Thoracic aorta (tissue), 2 donors: ENCODE measurements at regions not wholly inside any gene's neighbourhood (a gene's known extent, or its start where the extent isn't known, plus 50 kb on each side); places are given as distances from the start of the nearest gene placed in this dataset.

ENCODE experiments used
- ATAC-seq: fragments of 150-250 bp; one replicate; pipeline ENCODE4 v1.8.0; 2017; ENCODE audit warnings: low read depth; ENCODE audit not compliant: insufficient number of reproducible peaks, low FRiP score
- DNase-seq: peaks from one replicate; pipeline ENCODE4 v3.0.0-alpha.2; 2020; ENCODE audit warnings: low spot score
- H3K27ac ChIP-seq, 2 donors: fragments of 200-600 bp; sonication (generic); 1 replicate in 1 of 2; 2 replicates in 1 of 2; pipeline ENCODE4 v1.5.1; 2016; ENCODE audit warnings: mild to moderate bottlenecking in 2 of 2, moderate library complexity in 2 of 2
- H3K27me3 ChIP-seq: fragments of 200-600 bp; sonication (generic); replicated peaks from 2 replicates; pipeline ENCODE4 v1.6.0; 2016; ENCODE audit warnings: mild to moderate bottlenecking; ENCODE audit not compliant: insufficient read depth
- H3K36me3 ChIP-seq: fragments of 200-600 bp; sonication (generic); one replicate; pipeline ENCODE4 v1.5.1; 2016
- H3K4me1 ChIP-seq, 2 donors: fragments of 200-600 bp; sonication (generic); 1 replicate in 1 of 2; 2 replicates in 1 of 2; pipeline versions ENCODE4 v1.5.1 to v1.6.0; 2016; ENCODE audit warnings: low read depth in 2 of 2, mild to moderate bottlenecking in 1 of 2; ENCODE audit not compliant: control insufficient read depth in 1 of 2
- H3K4me3 ChIP-seq: fragments of 200-600 bp; sonication (generic); 2 replicates; pipeline ENCODE4 v1.5.1; 2016; ENCODE audit warnings: mild to moderate bottlenecking
- H3K9me3 ChIP-seq: fragments of 200-600 bp; sonication (generic); 2 replicates; pipeline ENCODE4 v1.5.1; 2016
- TF ChIP-seq, protein P1 (sequence below): fragments of 200-600 bp; sonication (generic); IDR thresholded peaks from one replicate; pipeline ENCODE4 v1.5.1; 2019; ENCODE audit warnings: antibody characterized with exemption

DNA sequence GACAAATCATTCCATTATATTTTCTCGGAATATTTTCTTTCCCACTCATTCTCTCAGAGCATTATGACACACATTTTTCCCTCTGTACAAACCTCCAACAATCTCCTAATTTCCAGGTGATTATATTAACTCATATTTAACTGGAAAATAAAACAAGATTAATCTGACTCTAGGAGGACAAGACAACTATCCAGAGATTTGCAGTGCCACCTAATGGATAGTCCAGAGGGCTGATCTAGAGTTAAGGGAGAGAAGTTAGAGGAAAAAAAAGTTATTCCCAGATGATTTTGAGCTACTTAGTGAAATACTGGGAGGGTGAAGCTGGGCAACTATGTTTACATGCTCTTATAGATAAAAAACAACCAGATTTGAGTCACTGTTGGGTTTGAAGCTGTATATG is 161.7 kb downstream of the ALX1 start:
- Histone ChIP-seq H3K4me3 (no peak overlapping the region), H3K9me3 (no peaks in the 10 kb centered on the region), H3K4me1 (no peaks in the 10 kb centered on the region), H3K27me3 (no peaks in the 10 kb centered on the region), H3K36me3 (no peaks in the 10 kb centered on the region), H3K27ac (no peak overlapping the region)
- TF ChIP-seq, protein P1, sequence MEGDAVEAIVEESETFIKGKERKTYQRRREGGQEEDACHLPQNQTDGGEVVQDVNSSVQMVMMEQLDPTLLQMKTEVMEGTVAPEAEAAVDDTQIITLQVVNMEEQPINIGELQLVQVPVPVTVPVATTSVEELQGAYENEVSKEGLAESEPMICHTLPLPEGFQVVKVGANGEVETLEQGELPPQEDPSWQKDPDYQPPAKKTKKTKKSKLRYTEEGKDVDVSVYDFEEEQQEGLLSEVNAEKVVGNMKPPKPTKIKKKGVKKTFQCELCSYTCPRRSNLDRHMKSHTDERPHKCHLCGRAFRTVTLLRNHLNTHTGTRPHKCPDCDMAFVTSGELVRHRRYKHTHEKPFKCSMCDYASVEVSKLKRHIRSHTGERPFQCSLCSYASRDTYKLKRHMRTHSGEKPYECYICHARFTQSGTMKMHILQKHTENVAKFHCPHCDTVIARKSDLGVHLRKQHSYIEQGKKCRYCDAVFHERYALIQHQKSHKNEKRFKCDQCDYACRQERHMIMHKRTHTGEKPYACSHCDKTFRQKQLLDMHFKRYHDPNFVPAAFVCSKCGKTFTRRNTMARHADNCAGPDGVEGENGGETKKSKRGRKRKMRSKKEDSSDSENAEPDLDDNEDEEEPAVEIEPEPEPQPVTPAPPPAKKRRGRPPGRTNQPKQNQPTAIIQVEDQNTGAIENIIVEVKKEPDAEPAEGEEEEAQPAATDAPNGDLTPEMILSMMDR: no peak
- no peak for ATAC-seq
- no peak for DNase-seq

DNA sequence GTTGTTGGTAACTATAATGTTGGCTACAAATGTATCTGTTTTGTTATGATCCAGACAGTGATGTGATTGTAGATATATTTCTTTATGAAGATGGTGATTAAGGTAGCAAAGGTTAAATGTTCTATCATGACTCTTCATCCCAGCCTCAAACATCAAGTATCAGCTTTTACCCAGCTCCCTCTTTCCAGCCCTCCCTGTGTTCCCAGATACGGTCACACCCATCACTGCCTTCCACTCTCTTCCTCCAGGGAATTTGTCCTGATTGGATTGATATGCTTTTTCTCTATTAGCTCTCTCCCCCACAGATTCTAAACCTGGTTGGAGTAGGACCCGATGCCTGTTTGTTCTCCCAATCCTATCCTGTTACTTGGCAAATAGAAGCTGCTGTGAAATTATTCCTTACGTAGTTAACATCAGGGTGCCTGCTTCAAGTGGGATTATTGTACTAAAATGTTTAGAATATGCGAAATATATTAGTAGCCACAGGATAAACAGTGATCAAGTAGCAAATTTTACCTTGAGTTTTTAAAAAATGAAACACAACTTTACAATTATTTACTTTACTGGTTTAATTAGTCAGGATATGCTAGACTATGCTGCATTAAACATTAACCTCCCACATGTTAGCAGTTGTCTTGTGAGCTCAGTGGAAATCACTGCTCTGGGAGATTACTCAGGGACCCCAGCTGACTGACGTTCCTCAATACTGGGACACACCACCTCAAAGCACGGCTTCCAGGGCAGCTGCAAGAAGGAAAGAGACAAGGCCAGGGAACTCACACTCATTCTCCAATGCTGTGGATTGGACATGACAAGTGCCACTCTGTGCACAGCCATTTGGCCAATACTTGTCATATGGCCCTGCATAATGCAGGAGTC is 165.3 kb downstream of the ALX1 start:
- Histone ChIP-seq H3K9me3 (no peaks in the 10 kb centered on the region), H3K27me3 (no peaks in the 10 kb centered on the region), H3K4me1 (no peaks in the 10 kb centered on the region), H3K36me3 (no peaks in the 10 kb centered on the region), H3K27ac (no peak overlapping the region), H3K4me3 (no peak overlapping the region)
- TF ChIP-seq, protein P1: no peak
- ATAC-seq: no peak
- no peak for DNase-seq

DNA sequence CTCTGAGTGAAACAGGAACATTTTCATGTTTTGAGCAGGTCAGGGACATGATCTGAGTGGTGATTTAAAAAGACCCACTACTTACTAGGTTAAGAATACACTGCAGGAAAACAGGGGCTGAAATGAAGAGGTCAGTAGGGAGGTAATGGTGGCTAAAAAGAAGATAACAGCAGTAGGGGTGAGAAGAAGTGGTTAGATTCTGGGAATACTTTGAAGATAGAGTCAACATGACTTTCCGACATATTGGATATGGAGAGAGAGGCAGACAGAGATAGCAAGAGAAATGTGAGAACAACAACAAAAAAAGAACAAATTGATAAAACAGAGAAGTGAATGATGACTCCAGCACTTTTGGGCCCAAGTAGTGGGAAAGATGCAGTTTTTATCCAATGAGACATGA is 168.0 kb downstream of the ALX1 start:
- no peaks in the 10 kb centered on the region for H3K9me3 ChIP-seq
- DNase-seq (no peak), ATAC-seq (no peak)
- H3K4me3 ChIP-seq: no peak overlapping the region
- TF ChIP-seq, protein P1: no peak
- no peaks in the 10 kb centered on the region for H3K27me3 ChIP-seq
- no peaks in the 10 kb centered on the region for H3K36me3 ChIP-seq
- H3K4me1 ChIP-seq: no peaks in the 10 kb centered on the region
- H3K27ac ChIP-seq: no peak overlapping the region

DNA sequence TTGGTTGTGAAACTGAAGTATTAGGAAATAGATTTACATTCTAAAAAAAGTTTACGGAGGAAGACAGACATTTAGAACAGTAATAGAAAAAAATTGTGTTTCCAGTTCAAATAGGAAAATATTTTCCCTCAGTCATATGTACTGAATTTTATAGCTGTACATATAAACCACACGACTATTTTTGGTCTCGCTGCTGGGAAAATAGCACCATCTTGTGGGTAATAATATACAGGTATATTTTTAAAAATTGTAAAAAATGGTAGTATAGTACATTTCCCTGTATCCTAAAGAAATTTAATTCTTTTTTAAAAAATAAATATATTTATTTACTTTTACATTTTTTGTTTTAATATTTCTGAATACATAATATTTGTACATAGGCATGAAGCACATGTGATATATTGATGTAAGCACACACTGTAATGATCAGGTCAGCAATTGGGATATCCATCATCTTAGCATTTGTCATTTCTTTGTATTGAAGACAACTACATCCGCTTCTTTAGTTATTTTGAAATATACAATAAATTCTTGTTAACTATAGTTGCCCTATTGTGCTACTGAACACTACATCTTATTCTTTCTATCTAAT is 168.6 kb downstream of the ALX1 start:
- H3K36me3 ChIP-seq: no peaks in the 10 kb centered on the region
- no peaks in the 10 kb centered on the region for H3K4me1 ChIP-seq
- TF ChIP-seq, protein P1: no peak
- ATAC-seq: no peak
- no peak overlapping the region for H3K27ac ChIP-seq
- no peak overlapping the region for H3K4me3 ChIP-seq
- no peaks in the 10 kb centered on the region for H3K27me3 ChIP-seq
- DNase-seq: no peak
- no peaks in the 10 kb centered on the region for H3K9me3 ChIP-seq

DNA sequence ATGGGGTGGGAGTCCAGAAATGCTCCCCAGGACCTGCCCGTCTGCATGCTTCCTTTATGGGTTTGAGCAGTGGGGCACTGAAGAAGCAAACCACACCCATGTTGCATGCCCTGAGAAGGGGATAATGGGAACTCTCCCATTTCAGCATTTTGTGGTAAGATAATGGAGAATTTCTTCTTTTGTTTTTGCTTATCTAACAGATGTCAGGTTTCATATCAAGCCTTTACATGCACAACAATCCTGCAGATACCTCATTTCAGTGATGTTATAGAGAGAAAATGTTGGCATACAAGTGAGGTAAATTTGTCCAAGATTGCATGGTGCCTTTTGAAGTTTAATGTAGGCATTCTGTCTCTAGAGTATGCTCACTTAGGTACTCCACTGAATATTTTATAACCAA is 177.0 kb downstream of the ALX1 start:
- no peaks in the 10 kb centered on the region for H3K36me3 ChIP-seq
- H3K4me3 ChIP-seq: no peak overlapping the region
- H3K27ac ChIP-seq: no peak overlapping the region
- TF ChIP-seq, protein P1: no peak
- DNase-seq (no peak), ATAC-seq (no peak)
- H3K27me3 ChIP-seq: no peaks in the 10 kb centered on the region
- no peaks in the 10 kb centered on the region for H3K4me1 ChIP-seq
- no peaks in the 10 kb centered on the region for H3K9me3 ChIP-seq
